Spleen (tissue), 11 donors: ENCODE measurements at regions not wholly inside any gene's neighbourhood (a gene's known extent, or its start where the extent isn't known, plus 50 kb on each side); places are given as distances from the start of the nearest gene placed in this dataset.

Experiments used
- DNase-seq: peaks from one replicate; pipeline ENCODE4 v3.0.0-alpha.2; 2020
- H3K27ac ChIP-seq, 8 donors: fragments of 200-600 bp; sonication (generic) in 7 of 8; 1 replicate in 4 of 8; 2 replicates in 4 of 8; pipeline versions ENCODE4 v1.5.0 to v1.8.0; 2016 to 2021; ENCODE audit warnings: inconsistent platforms in 4 of 8, mild to moderate bottlenecking in 4 of 8, moderate library complexity in 1 of 8
- H3K27me3 ChIP-seq, 7 donors: fragments of 200-600 bp; sonication (generic) in 6 of 7; replicated peaks in 1 of 7; 1 replicate in 4 of 7; 2 replicates in 3 of 7; pipeline versions ENCODE4 v1.5.0 to v1.8.0; 2016 to 2021; ENCODE audit warnings: inconsistent platforms in 3 of 7, mild to moderate bottlenecking in 1 of 7
- H3K36me3 ChIP-seq, 6 donors: fragments of 200-600 bp; sonication (generic) in 5 of 6; 1 replicate in 4 of 6; 2 replicates in 2 of 6; pipeline versions ENCODE4 v1.5.0 to v1.8.0; 2016 to 2021; ENCODE audit warnings: inconsistent platforms in 2 of 6
- H3K4me1 ChIP-seq, 6 donors: fragments of 200-600 bp; sonication (generic) in 5 of 6; 1 replicate in 3 of 6; 2 replicates in 3 of 6; pipeline versions ENCODE4 v1.5.0 to v1.8.0; 2016 to 2021; ENCODE audit warnings: inconsistent platforms in 3 of 6
- H3K4me3 ChIP-seq, 8 donors: fragments of 200-600 bp; sonication (generic) in 7 of 8; 1 replicate in 4 of 8; 2 replicates in 4 of 8; pipeline versions ENCODE4 v1.5.0 to v1.8.0; 2016 to 2021; ENCODE audit warnings: inconsistent platforms in 4 of 8, mild to moderate bottlenecking in 4 of 8, moderate library complexity in 2 of 8
- H3K9me3 ChIP-seq, 8 donors: fragments of 200-600 bp; sonication (generic) in 7 of 8; 1 replicate in 4 of 8; 2 replicates in 4 of 8; pipeline versions ENCODE4 v1.5.0 to v1.8.0; 2016 to 2021; ENCODE audit warnings: inconsistent platforms in 4 of 8
- POLR2A ChIP-seq, 3 donors: fragments of 450-650 bp; IDR thresholded peaks; one replicate each; pipeline ENCODE4 v1.5.1; 2017; ENCODE audit warnings: antibody characterized with exemption in 3 of 3, mild to moderate bottlenecking in 1 of 3
- POLR2AphosphoS5 ChIP-seq, 3 donors: sonication (generic); formaldehyde crosslinking; IDR thresholded peaks; one replicate each; pipeline ENCODE4 v1.5.1; 2017; ENCODE audit warnings: antibody characterized with exemption in 3 of 3
- WGBS, 5 donors: extraction: QIAGEN DNeasy Blood & Tissue Kit in 3 of 5; methylation state at CpG; one replicate each; pipeline versions ENCODE4 v1.1.5 to v1.1.7; 2013 to 2018; 5-methylcytosine and 5-hydroxymethylcytosine counted together
- intact Hi-C: fragments of 100-400 bp; cut with DNase I; formaldehyde crosslinking; loops from one replicate; pipeline ENCODE4 v1.15.0; 2023; ENCODE audit warnings: low total_unique reads
- TF ChIP-seq, protein P1 (sequence below), 11 experiments: fragments of 200-600 bp in 7 of 11; fragments of 450-650 bp in 4 of 11; sonication (generic) in 4 of 11; IDR thresholded peaks in 8 of 11; conservative IDR thresholded peaks in 3 of 11; 1 replicate in 7 of 11; 2 replicates in 4 of 11; pipeline versions ENCODE4 v1.4.0 to v1.8.0; 2016 to 2021; ENCODE audit warnings: antibody characterized with exemption in 11 of 11, inconsistent platforms in 4 of 11, mild to moderate bottlenecking in 1 of 11
- donor health status: healthy with polysubstance abuse.
- donor health status: DM: no; HTN: no; CAD: no; lungs with moderate emphysema.
- donor health status: DM: no; HTN: no; CAD: no.
- donor health status: Bipolar disorder and iron deficiency.
- donor health status: healthy.
- donor health status: DM: no; HTN: no; CAD: no.
- donor health status: DM: yes; HTN: yes; CAD: no.

DNA sequence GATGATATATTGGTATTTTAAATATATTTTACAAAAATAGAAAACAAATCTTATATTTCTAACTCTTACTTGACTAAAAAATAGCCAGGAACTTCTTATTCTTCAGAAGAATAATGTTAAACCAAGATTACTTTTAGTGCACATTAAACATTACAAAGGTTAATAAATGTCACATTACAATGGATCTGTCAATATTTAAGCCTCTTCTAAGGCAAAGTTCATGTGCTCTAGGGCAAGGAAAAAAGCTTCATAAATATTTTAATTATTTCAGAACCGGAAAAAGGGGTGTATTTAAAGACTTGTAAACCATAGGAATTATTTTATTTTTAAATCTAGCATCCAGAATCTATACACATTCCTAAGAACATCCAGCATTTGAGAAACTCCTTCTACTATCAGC lies 166.9 kb upstream of the ROBO2 start:
- DNase-seq: no peak
- Histone ChIP-seq H3K27ac (no peak overlapping the region), H3K4me1 (no peaks in the 10 kb centered on the region), H3K9me3 (peaks cover 0 to 20% (median 9%) of the 10 kb centered on the region in 8 donors), H3K36me3 (no peaks in the 10 kb centered on the region), H3K4me3 (no peak overlapping the region), H3K27me3 (no peaks in the 10 kb centered on the region)
- no peak for TF ChIP-seq POLR2AphosphoS5 (IDR thresholded peaks at IDR 0.05)
- no peak for TF ChIP-seq POLR2A (IDR thresholded peaks at IDR 0.05)
- TF ChIP-seq, protein P1, sequence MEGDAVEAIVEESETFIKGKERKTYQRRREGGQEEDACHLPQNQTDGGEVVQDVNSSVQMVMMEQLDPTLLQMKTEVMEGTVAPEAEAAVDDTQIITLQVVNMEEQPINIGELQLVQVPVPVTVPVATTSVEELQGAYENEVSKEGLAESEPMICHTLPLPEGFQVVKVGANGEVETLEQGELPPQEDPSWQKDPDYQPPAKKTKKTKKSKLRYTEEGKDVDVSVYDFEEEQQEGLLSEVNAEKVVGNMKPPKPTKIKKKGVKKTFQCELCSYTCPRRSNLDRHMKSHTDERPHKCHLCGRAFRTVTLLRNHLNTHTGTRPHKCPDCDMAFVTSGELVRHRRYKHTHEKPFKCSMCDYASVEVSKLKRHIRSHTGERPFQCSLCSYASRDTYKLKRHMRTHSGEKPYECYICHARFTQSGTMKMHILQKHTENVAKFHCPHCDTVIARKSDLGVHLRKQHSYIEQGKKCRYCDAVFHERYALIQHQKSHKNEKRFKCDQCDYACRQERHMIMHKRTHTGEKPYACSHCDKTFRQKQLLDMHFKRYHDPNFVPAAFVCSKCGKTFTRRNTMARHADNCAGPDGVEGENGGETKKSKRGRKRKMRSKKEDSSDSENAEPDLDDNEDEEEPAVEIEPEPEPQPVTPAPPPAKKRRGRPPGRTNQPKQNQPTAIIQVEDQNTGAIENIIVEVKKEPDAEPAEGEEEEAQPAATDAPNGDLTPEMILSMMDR (IDR thresholded peaks at IDR 0.05 in 8 of 11, conservative IDR thresholded peaks at IDR 0.05 in 3 of 11): no peak
- WGBS, 5 donors: 49 to 73% (median 64%) methylated on average over 1 of the region's 1 CpG
- intact Hi-C loops: no loop called here

DNA sequence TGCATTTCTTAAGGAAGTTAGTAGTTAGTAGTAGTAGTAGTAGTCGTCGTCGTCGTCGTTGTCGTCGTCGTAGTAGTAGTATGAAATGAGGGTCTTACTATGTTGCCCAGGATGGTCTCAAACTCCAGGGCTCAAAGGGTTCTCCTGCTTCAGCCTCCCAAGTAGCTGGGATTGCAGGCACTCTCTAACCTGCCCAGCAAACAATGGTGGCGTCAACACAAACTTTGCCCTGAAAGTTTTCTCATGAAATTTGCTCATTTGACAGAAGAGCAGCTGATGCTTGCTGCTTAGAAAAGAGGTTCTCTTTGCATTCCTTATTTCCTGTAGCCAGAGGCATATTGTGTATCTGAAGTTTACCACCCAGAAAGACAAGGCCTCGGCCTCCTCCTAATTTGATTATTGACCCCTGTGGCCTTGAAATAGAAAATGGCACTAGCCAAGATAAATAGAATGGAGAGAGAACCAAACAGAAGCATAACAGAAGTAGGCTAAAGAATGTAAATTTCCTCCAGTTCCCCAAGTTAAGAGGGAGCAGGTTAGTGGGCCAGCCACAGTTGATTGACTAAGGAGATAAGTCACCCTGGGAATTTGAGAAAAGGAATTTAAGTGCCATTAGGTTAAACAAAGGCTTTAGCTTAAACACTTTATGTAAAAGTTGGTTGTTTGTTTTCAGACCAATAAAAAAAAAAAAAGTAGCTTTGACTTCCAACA lies 166.2 kb upstream of the ROBO2 start:
- intact Hi-C loops: no loop called here
- no peak for TF ChIP-seq POLR2AphosphoS5 (IDR thresholded peaks at IDR 0.05)
- TF ChIP-seq POLR2A (IDR thresholded peaks at IDR 0.05): no peak
- H3K4me3 ChIP-seq: no peak overlapping the region
- WGBS, 5 donors: 89 to 94% (median 90%) methylated on average over 10 of the region's 10 CpGs
- H3K9me3 ChIP-seq: peaks cover 0 to 20% (median 6%) of the 10 kb centered on the region in 8 donors
- DNase-seq: peak; percentile 25
- no peaks in the 10 kb centered on the region for H3K4me1 ChIP-seq
- H3K36me3 ChIP-seq: no peaks in the 10 kb centered on the region
- no peak overlapping the region for H3K27ac ChIP-seq
- no peaks in the 10 kb centered on the region for H3K27me3 ChIP-seq

DNA sequence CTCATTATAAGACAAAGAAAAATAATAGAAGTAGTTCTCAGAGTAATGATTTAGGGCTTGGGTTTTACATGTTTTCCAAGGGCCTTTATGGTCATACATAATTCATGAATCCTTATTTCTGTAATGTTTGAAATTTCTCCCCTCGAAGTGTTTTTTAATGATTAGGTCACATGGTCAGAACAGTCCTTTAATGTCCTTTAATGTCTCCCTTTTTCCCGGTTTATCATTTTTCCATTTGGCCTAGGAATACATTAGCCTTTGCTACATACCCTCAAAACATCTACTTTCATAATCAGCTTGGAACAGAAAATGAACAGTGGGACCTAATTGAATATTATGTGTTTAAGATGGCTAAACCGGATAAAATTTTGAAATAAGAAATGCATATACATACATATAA lies 159.9 kb upstream of the ROBO2 start:
- Histone ChIP-seq H3K27me3 (no peaks in the 10 kb centered on the region), H3K27ac (no peak overlapping the region), H3K9me3 (peaks cover 0 to 9% (median 3%) of the 10 kb centered on the region in 8 donors), H3K36me3 (no peaks in the 10 kb centered on the region), H3K4me1 (no peaks in the 10 kb centered on the region), H3K4me3 (no peak overlapping the region)
- no peak for DNase-seq
- intact Hi-C loops: no loop called here
- WGBS, 5 donors: 82 to 88% (median 85%) methylated on average over 3 of the region's 3 CpGs
- TF ChIP-seq POLR2A (IDR thresholded peaks at IDR 0.05): no peak

DNA sequence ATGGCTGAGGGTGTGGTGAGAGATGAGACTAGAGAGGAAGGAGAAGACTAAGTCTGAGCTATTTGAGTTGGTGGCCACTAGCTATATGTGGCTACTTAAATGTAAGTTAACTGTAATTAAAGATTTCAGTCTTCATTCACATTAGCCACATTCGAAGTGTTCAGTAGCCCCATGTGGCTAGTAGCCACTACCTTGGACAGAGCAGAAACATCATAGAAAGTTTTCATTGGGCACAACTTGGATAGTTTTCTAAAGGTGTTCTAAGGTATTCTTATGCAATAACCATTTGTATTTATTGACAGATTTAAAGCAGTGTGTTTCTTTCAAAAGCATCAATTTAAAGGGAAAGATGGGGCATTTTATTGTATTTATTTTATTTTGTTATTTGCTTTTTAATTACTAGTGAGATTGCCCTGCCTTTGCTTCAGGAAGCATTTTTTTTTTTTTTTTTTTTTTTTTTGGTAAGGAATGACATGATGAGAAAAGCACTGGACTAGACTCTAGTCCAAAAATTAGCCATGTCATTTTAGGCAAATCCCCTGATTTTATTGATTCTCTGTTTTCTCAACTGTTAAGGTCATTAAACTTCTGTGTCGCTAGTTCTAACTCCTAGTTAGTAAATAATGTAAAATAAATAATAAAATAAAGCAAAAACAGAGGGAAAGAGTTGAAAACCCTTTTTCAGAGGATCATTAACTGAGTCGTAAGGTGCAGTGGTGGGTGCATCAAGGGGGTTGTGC lies 153.0 kb upstream of the ROBO2 start:
- no peak for DNase-seq
- Histone ChIP-seq H3K4me3 (no peak overlapping the region), H3K36me3 (no peaks in the 10 kb centered on the region), H3K9me3 (no peaks in the 10 kb centered on the region), H3K27me3 (no peaks in the 10 kb centered on the region), H3K4me1 (no peaks in the 10 kb centered on the region), H3K27ac (no peak overlapping the region)
- TF ChIP-seq POLR2A (IDR thresholded peaks at IDR 0.05): no peak
- 77 to 95% (median 87%) methylated on average over 3 of the region's 3 CpGs for WGBS, 5 donors
- intact Hi-C loops: no loop called here

DNA sequence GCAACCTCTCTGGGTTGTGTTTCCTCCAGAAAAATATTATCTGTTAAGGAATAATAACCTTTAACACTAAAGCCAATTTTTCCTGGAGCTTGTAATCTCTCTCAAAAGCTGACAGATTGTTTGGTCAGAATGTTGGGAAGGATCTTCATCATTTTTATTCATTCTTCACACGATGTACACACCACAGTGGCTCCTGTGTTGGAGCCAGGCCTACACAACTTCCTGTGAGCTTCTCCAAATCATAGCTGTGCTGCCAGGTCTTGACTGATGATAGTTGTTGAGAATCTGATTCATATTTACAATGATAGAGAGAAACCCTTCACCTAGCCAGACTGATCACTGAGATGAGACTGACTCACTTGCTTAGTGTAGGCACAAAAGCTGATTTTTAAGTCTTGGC lies 151.0 kb upstream of the ROBO2 start:
- no peaks in the 10 kb centered on the region for H3K4me1 ChIP-seq
- H3K36me3 ChIP-seq: no peaks in the 10 kb centered on the region
- peaks cover 0 to 3% (median 0%) of the 10 kb centered on the region in 8 donors for H3K9me3 ChIP-seq
- DNase-seq: no peak
- intact Hi-C loops: no loop called here
- H3K27me3 ChIP-seq: no peaks in the 10 kb centered on the region
- 60 to 76% (median 72%) methylated on average over 1 of the region's 1 CpG for WGBS, 5 donors
- H3K27ac ChIP-seq: no peak overlapping the region
- no peak overlapping the region for H3K4me3 ChIP-seq
- TF ChIP-seq POLR2AphosphoS5 (IDR thresholded peaks at IDR 0.05) (no peak), POLR2A (IDR thresholded peaks at IDR 0.05) (no peak)
- TF ChIP-seq, protein P1 (IDR thresholded peaks at IDR 0.05 in 8 of 11, conservative IDR thresholded peaks at IDR 0.05 in 3 of 11): no peak
